Stomach (tissue), 8 donors: ENCODE measurements at regions not wholly inside any gene's neighbourhood (a gene's known extent, or its start where the extent isn't known, plus 50 kb on each side); places are given as distances from the start of the nearest gene placed in this dataset.

Source experiments
- DNase-seq, 2 donors: peaks; one replicate each; pipeline versions ENCODE4 v3.0.0 to v3.0.0-alpha.2; 2013 to 2019
- H3K27ac ChIP-seq, 5 donors: fragments of 200-600 bp in 4 of 5; sonication (generic) in 4 of 5; one replicate each; pipeline ENCODE4 v1.5.1; 2013 to 2019; ENCODE audit warnings: mild to moderate bottlenecking in 1 of 5, moderate library complexity in 1 of 5
- H3K27me3 ChIP-seq, 3 donors: fragments of 200-600 bp; sonication (generic); one replicate each; pipeline ENCODE4 v1.5.1; 2017 to 2019; ENCODE audit warnings: mixed run types in 1 of 3
- H3K36me3 ChIP-seq, 4 donors: fragments of 200-600 bp; sonication (generic); 1 replicate in 3 of 4; 2 replicates in 1 of 4; pipeline ENCODE4 v1.5.1; 2016 to 2019
- H3K4me1 ChIP-seq, 4 donors: fragments of 200-600 bp; sonication (generic); one replicate each; pipeline ENCODE4 v1.5.1; 2016 to 2019
- H3K4me3 ChIP-seq, 4 donors: fragments of 200-600 bp; sonication (generic) in 3 of 4; one replicate each; pipeline ENCODE4 v1.5.1; 2016 to 2019; ENCODE audit warnings: mild to moderate bottlenecking in 1 of 4
- H3K9me3 ChIP-seq, 4 donors: fragments of 200-600 bp; sonication (generic); one replicate each; pipeline ENCODE4 v1.5.1; 2016 to 2019
- EP300 ChIP-seq: sonication (generic); formaldehyde crosslinking; IDR thresholded peaks from one replicate; pipeline ENCODE4 v1.6.1; 2017; ENCODE audit warnings: antibody characterized with exemption
- POLR2A ChIP-seq, 4 donors: fragments of 450-650 bp; IDR thresholded peaks; one replicate each; pipeline ENCODE4 v1.6.1; 2016; ENCODE audit warnings: antibody characterized with exemption in 4 of 4, control low read depth in 2 of 4, mild to moderate bottlenecking in 1 of 4, moderate library complexity in 1 of 4
- POLR2AphosphoS5 ChIP-seq, 3 donors: sonication (generic); formaldehyde crosslinking; IDR thresholded peaks; one replicate each; pipeline ENCODE4 v1.6.1; 2016; ENCODE audit warnings: antibody characterized with exemption in 3 of 3
- WGBS, 5 donors: extraction: QIAGEN DNeasy Blood & Tissue Kit in 3 of 5; methylation state at CpG; one replicate each; pipeline versions ENCODE4 v1.1.5 to v1.1.7; 2013 to 2018; 5-methylcytosine and 5-hydroxymethylcytosine counted together
- intact Hi-C: fragments of 100-400 bp; cut with DNase I; formaldehyde crosslinking; loops from one replicate; pipeline ENCODE4 v1.15.1; 2023; ENCODE audit warnings: low total_unique reads
- TF ChIP-seq, protein P1 (sequence below), 7 experiments: fragments of 450-650 bp in 4 of 7; fragments of 200-600 bp in 3 of 7; sonication (generic) in 3 of 7; IDR thresholded peaks; one replicate each; pipeline ENCODE4 v1.5.1; 2016 to 2019; ENCODE audit warnings: antibody characterized with exemption in 7 of 7, control low read depth in 2 of 7, mild to moderate bottlenecking in 1 of 7
- donor health status: healthy with polysubstance abuse.
- donor health status: Bipolar disorder and iron deficiency.
- donor health status: healthy.

DNA sequence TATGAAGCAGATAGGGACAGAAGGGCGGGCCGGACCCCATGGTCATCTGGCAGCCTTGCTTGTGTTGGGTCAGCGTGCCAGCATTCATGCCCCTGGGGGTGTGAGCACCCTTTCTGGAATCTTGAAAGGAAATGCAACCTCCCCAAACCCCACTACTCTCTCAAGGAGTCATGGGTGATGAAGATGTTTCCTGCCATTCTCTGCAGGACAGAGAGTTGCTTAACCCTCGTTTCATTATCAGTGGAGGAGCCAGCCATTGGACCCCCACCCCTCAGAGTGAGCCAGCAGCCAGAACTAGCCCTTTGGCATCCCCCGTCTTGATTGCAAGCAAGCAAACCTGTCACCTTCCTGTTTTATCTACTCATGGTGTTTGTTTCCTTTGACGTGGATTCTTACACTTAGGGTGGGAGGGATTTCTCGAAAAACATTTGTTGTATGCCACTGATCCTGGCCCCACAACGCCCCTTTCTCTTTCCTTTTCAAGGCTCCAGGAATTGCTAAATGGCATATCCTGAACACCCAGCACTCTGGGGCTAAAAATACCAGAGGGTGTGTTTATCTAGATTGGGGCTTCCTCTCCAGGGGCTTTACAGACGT is 258.3 kb downstream of the ETS1 start:
- Histone ChIP-seq H3K4me1 (no peaks in the 10 kb centered on the region), H3K27ac (peak overlapping the region in 4 of 5 donors; percentile 2 to 39 (median 18)), H3K4me3 (no peak overlapping the region), H3K9me3 (no peaks in the 10 kb centered on the region), H3K27me3 (no peaks in the 10 kb centered on the region), H3K36me3 (no peaks in the 10 kb centered on the region)
- TF ChIP-seq, protein P1, sequence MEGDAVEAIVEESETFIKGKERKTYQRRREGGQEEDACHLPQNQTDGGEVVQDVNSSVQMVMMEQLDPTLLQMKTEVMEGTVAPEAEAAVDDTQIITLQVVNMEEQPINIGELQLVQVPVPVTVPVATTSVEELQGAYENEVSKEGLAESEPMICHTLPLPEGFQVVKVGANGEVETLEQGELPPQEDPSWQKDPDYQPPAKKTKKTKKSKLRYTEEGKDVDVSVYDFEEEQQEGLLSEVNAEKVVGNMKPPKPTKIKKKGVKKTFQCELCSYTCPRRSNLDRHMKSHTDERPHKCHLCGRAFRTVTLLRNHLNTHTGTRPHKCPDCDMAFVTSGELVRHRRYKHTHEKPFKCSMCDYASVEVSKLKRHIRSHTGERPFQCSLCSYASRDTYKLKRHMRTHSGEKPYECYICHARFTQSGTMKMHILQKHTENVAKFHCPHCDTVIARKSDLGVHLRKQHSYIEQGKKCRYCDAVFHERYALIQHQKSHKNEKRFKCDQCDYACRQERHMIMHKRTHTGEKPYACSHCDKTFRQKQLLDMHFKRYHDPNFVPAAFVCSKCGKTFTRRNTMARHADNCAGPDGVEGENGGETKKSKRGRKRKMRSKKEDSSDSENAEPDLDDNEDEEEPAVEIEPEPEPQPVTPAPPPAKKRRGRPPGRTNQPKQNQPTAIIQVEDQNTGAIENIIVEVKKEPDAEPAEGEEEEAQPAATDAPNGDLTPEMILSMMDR (IDR thresholded peaks at IDR 0.05) = no peak
- no peak for TF ChIP-seq EP300
- no peak for TF ChIP-seq POLR2AphosphoS5 (IDR thresholded peaks at IDR 0.05)
- TF ChIP-seq POLR2A (IDR thresholded peaks at IDR 0.05) = no peak
- WGBS, 5 donors = 44 to 53% (median 50%) methylated on average over 9 of the region's 9 CpGs
- intact Hi-C loops = no loop called here
- peak in 1 of 2 donors; percentile 63 for DNase-seq

DNA sequence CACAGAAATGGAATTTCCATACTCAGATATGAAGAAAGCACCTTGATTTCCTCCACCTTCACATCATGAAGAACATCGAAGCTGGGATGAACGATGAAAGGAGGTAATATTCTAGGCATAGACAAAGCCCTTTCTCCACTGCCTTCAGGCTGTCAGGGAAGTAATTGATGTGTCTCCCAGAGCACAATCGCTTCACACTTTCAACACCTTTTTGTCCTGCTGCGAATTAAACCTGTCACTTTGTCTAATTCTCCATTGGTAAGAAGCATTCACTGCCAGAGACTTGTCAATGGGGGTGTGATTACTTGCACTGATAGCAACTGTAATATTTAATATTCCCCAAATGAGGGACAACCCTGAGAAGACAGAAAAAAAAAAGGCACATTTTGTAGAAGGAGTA is 260.1 kb downstream of the ETS1 start:
- Histone ChIP-seq H3K4me3 (no peak overlapping the region), H3K9me3 (no peaks in the 10 kb centered on the region), H3K27ac (no peak overlapping the region), H3K27me3 (no peaks in the 10 kb centered on the region), H3K4me1 (no peaks in the 10 kb centered on the region), H3K36me3 (no peaks in the 10 kb centered on the region)
- intact Hi-C loops = no loop called here
- DNase-seq = no peak
- TF ChIP-seq, protein P1 (IDR thresholded peaks at IDR 0.05) = no peak
- no peak for TF ChIP-seq EP300
- no peak for TF ChIP-seq POLR2AphosphoS5 (IDR thresholded peaks at IDR 0.05)
- TF ChIP-seq POLR2A (IDR thresholded peaks at IDR 0.05) = no peak
- 75 to 88% (median 87%) methylated on average over 4 of the region's 4 CpGs for WGBS, 5 donors

DNA sequence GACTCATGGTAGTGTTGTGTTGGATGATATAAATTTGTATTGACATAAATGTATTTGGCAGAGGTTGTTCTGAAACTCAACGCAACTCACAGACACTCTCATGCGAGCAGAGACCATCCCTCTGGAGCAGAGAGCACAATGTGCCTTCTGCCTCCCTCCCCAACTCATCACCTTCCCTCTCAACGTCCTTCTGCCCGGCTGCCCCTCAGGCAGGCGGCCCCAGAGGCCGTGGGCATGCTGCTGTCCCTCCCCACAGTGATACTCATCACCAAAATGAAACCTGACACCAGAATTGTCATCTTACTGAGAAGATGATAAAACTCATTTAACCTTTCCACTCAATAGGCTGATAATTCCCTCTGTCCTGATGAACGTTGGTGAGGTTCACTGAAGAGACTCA is 260.6 kb downstream of the ETS1 start:
- 68 to 81% (median 75%) methylated on average over 7 of the region's 7 CpGs for WGBS, 5 donors
- intact Hi-C loops = no loop called here
- TF ChIP-seq POLR2A (IDR thresholded peaks at IDR 0.05) = no peak
- TF ChIP-seq, protein P1 (IDR thresholded peaks at IDR 0.05) = no peak
- TF ChIP-seq POLR2AphosphoS5 (IDR thresholded peaks at IDR 0.05) = no peak
- no peak for TF ChIP-seq EP300
- Histone ChIP-seq H3K27me3 (no peaks in the 10 kb centered on the region), H3K9me3 (no peaks in the 10 kb centered on the region), H3K4me1 (no peaks in the 10 kb centered on the region), H3K36me3 (no peaks in the 10 kb centered on the region), H3K4me3 (no peak overlapping the region), H3K27ac (no peak overlapping the region)
- no peak for DNase-seq

DNA sequence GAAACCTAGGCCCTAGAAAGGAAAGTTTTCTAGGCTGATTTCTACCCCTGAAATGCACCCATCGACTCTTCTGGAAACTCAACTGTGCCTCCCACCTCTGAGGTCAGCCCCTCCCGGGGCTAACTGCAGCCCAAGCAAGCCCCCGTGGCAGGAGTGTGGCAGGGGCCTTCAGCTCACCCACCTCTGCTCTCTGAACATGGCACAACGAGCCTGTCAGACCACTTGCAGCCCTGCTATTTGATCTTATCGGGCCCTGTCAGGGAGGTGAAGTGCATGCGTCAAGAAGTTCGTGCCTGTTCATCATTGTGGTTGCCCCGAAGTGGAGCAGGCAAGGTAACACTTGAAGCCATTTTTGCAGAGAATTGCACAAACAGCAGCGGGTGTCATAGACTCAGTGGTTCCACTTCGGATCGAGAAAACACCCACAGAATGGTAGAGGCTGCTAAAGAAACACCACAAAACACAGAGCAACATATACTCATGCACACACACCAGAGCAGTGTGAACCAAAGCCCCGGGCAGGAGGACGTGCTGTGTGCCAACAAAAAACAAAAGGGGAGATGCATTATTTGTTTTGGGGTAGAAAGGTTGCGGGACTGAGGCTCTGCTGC is 262.7 kb downstream of the ETS1 start:
- H3K4me3 ChIP-seq = no peak overlapping the region
- TF ChIP-seq, protein P1 (IDR thresholded peaks at IDR 0.05) = no peak
- TF ChIP-seq POLR2AphosphoS5 (IDR thresholded peaks at IDR 0.05) (no peak), EP300 (no peak), POLR2A (IDR thresholded peaks at IDR 0.05) (no peak)
- no peaks in the 10 kb centered on the region for H3K27me3 ChIP-seq
- DNase-seq = peak in 1 of 2 donors; percentile 69
- 68 to 82% (median 78%) methylated on average over 14 of the region's 14 CpGs for WGBS, 5 donors
- no peaks in the 10 kb centered on the region for H3K36me3 ChIP-seq
- no peaks in the 10 kb centered on the region for H3K9me3 ChIP-seq
- intact Hi-C loops = no loop called here
- no peaks in the 10 kb centered on the region for H3K4me1 ChIP-seq
- H3K27ac ChIP-seq = peak overlapping the region in 4 of 5 donors; percentile 24 to 64 (median 38)
